ENCODE measurements at regions not wholly inside any gene's neighbourhood (a gene's known extent, or its start where the extent isn't known, plus 50 kb on each side); places are given as distances from the start of the nearest gene placed in this dataset.

GRCh38 chr9:11319538-11319937 lies 706.7 kb upstream of the PTPRD start:
- DNase-seq: no peak
- WGBS, 2 donors (ENCODE audit: low coverage in 1 of 2): 30 to 33% methylated on average over 5 of the region's 5 CpGs
- intact Hi-C loops (cut with DNase I; ENCODE audit: low total_unique reads): no loop called here
- H3K4me1 ChIP-seq: no peaks in the 10 kb centered on the region
- no peaks in the 10 kb centered on the region for H3K36me3 ChIP-seq
- TF ChIP-seq CTCF (IDR thresholded peaks at IDR 0.05): no peak
- no peak for TF ChIP-seq POLR2A (IDR thresholded peaks at IDR 0.05)
- TF ChIP-seq EP300 (IDR thresholded peaks at IDR 0.05; ENCODE audit: low read depth): no peak
- no peak for TF ChIP-seq POLR2AphosphoS5 (IDR thresholded peaks at IDR 0.05)
- no peak overlapping the region for H3K4me3 ChIP-seq
- H3K27me3 ChIP-seq: no peaks in the 10 kb centered on the region
- no peaks in the 10 kb centered on the region for H3K9me3 ChIP-seq
- in situ Hi-C loops (cut with MboI; ENCODE audit: low pct_ligation_motif_present in 1 of 4, low pct_unique_long_range_greater_than_20kb in 1 of 4, low sequenced_read_pairs in 3 of 4): no loop called here
- no peak overlapping the region for H3K27ac ChIP-seq

GRCh38 chr9:11320989-11321388 lies 708.2 kb upstream of the PTPRD start:
- in situ Hi-C loops (cut with MboI; ENCODE audit: low pct_ligation_motif_present in 1 of 4, low pct_unique_long_range_greater_than_20kb in 1 of 4, low sequenced_read_pairs in 3 of 4) (no loop called here), intact Hi-C loops (cut with DNase I; ENCODE audit: low total_unique reads) (no loop called here)
- Histone ChIP-seq H3K36me3 (no peaks in the 10 kb centered on the region), H3K4me1 (no peaks in the 10 kb centered on the region), H3K4me3 (no peak overlapping the region), H3K9me3 (no peaks in the 10 kb centered on the region), H3K27me3 (no peaks in the 10 kb centered on the region), H3K27ac (no peak overlapping the region)
- TF ChIP-seq CTCF (IDR thresholded peaks at IDR 0.05): no peak
- DNase-seq: no peak

GRCh38 chr9:11323457-11323856 lies 710.7 kb upstream of the PTPRD start:
- Histone ChIP-seq H3K4me3 (no peak overlapping the region), H3K27me3 (no peaks in the 10 kb centered on the region), H3K4me1 (no peaks in the 10 kb centered on the region), H3K27ac (no peak overlapping the region), H3K36me3 (no peaks in the 10 kb centered on the region), H3K9me3 (no peaks in the 10 kb centered on the region)
- no peak for DNase-seq
- intact Hi-C loops (cut with DNase I; ENCODE audit: low total_unique reads) (no loop called here), in situ Hi-C loops (cut with MboI; ENCODE audit: low pct_ligation_motif_present in 1 of 4, low pct_unique_long_range_greater_than_20kb in 1 of 4, low sequenced_read_pairs in 3 of 4) (no loop called here)
- no peak for TF ChIP-seq EP300 (IDR thresholded peaks at IDR 0.05; ENCODE audit: low read depth)
- no peak for TF ChIP-seq CTCF (IDR thresholded peaks at IDR 0.05)
- TF ChIP-seq POLR2AphosphoS5 (IDR thresholded peaks at IDR 0.05): no peak
- TF ChIP-seq POLR2A (IDR thresholded peaks at IDR 0.05): no peak
- WGBS, 2 donors (ENCODE audit: low coverage in 1 of 2): 31 to 50% methylated on average over 1 of the region's 1 CpG

GRCh38 chr9:11326231-11326630 lies 713.4 kb upstream of the PTPRD start:
- DNase-seq: no peak
- Histone ChIP-seq H3K36me3 (no peaks in the 10 kb centered on the region), H3K4me3 (no peak overlapping the region), H3K4me1 (no peaks in the 10 kb centered on the region), H3K27me3 (no peaks in the 10 kb centered on the region), H3K9me3 (no peaks in the 10 kb centered on the region), H3K27ac (no peak overlapping the region)
- in situ Hi-C loops (cut with MboI; ENCODE audit: low pct_ligation_motif_present in 1 of 4, low pct_unique_long_range_greater_than_20kb in 1 of 4, low sequenced_read_pairs in 3 of 4): no loop called here
- intact Hi-C loops (cut with DNase I; ENCODE audit: low total_unique reads): no loop called here
- TF ChIP-seq POLR2A (IDR thresholded peaks at IDR 0.05) (no peak), POLR2AphosphoS5 (IDR thresholded peaks at IDR 0.05) (no peak), EP300 (IDR thresholded peaks at IDR 0.05; ENCODE audit: low read depth) (no peak), CTCF (IDR thresholded peaks at IDR 0.05) (no peak)

Data from transverse colon (tissue), 4 donors.